ENCODE measurements at regions not wholly inside any gene's neighbourhood (a gene's known extent, or its start where the extent isn't known, plus 50 kb on each side); places are given as distances from the start of the nearest gene placed in this dataset.
A peak's percentile ranks its signal among the peaks of the same experiment; 100 is the strongest.

DNA sequence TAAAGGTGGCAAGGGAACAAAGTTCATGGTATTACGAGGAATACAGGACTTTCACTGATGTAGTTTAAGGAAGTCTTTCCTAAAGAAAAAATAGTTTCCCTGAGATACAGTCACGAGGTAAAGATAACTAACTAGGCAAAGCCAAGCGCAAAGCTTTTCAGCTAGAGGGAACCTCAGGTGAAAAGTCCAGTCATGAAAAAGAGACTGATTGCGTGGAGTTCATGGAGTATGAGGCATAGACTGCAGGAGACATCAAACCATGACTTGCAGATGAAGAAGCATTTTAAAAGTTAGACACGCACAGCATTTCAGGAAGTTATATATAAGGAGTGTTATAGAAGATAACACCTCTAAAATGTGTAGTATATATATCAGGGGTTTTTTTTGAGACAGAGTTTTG, 205.6 kb upstream of the ZNF184 start:
- peaks cover 48% of the 10 kb centered on the region for H3K27me3 ChIP-seq (ENCODE audit: insufficient read depth)
- no peak for ATAC-seq
- peaks cover 5% of the 10 kb centered on the region for H3K4me1 Mint-ChIP-seq

More for the DNA sequence above, 205.6 kb upstream of the ZNF184 start:
- TF ChIP-seq EZH2 (IDR thresholded peaks at IDR 0.05; ENCODE audit: low read depth, unreplicated experiment): no peak
- no peak for TF ChIP-seq POLR2AphosphoS5 (IDR thresholded peaks at IDR 0.05; ENCODE audit: low read depth)
- TF ChIP-seq CREB1 (CRISPR knock-in tag; IDR thresholded peaks at IDR 0.05; ENCODE audit: low read depth): no peak
- TF ChIP-seq, protein P1, sequence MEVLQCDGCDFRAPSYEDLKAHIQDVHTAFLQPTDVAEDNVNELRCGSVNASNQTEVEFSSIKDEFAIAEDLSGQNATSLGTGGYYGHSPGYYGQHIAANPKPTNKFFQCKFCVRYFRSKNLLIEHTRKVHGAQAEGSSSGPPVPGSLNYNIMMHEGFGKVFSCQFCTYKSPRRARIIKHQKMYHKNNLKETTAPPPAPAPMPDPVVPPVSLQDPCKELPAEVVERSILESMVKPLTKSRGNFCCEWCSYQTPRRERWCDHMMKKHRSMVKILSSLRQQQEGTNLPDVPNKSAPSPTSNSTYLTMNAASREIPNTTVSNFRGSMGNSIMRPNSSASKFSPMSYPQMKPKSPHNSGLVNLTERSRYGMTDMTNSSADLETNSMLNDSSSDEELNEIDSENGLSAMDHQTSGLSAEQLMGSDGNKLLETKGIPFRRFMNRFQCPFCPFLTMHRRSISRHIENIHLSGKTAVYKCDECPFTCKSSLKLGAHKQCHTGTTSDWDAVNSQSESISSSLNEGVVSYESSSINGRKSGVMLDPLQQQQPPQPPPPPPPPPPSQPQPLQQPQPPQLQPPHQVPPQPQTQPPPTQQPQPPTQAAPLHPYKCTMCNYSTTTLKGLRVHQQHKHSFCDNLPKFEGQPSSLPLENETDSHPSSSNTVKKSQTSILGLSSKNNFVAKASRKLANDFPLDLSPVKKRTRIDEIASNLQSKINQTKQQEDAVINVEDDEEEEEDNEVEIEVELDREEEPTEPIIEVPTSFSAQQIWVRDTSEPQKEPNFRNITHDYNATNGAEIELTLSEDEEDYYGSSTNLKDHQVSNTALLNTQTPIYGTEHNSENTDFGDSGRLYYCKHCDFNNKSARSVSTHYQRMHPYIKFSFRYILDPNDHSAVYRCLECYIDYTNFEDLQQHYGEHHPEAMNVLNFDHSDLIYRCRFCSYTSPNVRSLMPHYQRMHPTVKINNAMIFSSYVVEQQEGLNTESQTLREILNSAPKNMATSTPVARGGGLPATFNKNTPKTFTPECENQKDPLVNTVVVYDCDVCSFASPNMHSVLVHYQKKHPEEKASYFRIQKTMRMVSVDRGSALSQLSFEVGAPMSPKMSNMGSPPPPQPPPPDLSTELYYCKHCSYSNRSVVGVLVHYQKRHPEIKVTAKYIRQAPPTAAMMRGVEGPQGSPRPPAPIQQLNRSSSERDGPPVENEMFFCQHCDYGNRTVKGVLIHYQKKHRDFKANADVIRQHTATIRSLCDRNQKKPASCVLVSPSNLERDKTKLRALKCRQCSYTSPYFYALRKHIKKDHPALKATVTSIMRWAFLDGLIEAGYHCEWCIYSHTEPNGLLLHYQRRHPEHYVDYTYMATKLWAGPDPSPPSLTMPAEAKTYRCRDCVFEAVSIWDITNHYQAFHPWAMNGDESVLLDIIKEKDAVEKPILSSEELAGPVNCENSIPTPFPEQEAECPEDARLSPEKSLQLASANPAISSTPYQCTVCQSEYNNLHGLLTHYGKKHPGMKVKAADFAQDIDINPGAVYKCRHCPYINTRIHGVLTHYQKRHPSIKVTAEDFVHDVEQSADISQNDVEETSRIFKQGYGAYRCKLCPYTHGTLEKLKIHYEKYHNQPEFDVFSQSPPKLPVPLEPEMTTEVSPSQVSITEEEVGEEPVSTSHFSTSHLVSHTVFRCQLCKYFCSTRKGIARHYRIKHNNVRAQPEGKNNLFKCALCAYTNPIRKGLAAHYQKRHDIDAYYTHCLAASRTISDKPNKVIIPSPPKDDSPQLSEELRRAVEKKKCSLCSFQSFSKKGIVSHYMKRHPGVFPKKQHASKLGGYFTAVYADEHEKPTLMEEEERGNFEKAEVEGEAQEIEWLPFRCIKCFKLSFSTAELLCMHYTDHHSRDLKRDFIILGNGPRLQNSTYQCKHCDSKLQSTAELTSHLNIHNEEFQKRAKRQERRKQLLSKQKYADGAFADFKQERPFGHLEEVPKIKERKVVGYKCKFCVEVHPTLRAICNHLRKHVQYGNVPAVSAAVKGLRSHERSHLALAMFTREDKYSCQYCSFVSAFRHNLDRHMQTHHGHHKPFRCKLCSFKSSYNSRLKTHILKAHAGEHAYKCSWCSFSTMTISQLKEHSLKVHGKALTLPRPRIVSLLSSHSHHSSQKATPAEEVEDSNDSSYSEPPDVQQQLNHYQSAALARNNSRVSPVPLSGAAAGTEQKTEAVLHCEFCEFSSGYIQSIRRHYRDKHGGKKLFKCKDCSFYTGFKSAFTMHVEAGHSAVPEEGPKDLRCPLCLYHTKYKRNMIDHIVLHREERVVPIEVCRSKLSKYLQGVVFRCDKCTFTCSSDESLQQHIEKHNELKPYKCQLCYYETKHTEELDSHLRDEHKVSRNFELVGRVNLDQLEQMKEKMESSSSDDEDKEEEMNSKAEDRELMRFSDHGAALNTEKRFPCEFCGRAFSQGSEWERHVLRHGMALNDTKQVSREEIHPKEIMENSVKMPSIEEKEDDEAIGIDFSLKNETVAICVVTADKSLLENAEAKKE (CRISPR knock-in tag; IDR thresholded peaks at IDR 0.05): no peak
- no peak for TF ChIP-seq EZH2phosphoT487 (IDR thresholded peaks at IDR 0.05; ENCODE audit: unreplicated experiment)
- TF ChIP-seq NANOG (IDR thresholded peaks at IDR 0.05; ENCODE audit: borderline replicate concordance): no peak
- TF ChIP-seq ZNF114 (CRISPR knock-in tag; IDR thresholded peaks at IDR 0.05): no peak
- TF ChIP-seq REST (IDR thresholded peaks at IDR 0.05; ENCODE audit: unreplicated experiment): no peak
- TF ChIP-seq STAT1 (IDR thresholded peaks at IDR 0.05; ENCODE audit: unreplicated experiment): no peak
- TF ChIP-seq ZNF331 (CRISPR knock-in tag; IDR thresholded peaks at IDR 0.05; ENCODE audit: low read depth): no peak
- no peak for TF ChIP-seq JUNB (IDR thresholded peaks at IDR 0.05; ENCODE audit: unreplicated experiment)
- TF ChIP-seq, protein P2, sequence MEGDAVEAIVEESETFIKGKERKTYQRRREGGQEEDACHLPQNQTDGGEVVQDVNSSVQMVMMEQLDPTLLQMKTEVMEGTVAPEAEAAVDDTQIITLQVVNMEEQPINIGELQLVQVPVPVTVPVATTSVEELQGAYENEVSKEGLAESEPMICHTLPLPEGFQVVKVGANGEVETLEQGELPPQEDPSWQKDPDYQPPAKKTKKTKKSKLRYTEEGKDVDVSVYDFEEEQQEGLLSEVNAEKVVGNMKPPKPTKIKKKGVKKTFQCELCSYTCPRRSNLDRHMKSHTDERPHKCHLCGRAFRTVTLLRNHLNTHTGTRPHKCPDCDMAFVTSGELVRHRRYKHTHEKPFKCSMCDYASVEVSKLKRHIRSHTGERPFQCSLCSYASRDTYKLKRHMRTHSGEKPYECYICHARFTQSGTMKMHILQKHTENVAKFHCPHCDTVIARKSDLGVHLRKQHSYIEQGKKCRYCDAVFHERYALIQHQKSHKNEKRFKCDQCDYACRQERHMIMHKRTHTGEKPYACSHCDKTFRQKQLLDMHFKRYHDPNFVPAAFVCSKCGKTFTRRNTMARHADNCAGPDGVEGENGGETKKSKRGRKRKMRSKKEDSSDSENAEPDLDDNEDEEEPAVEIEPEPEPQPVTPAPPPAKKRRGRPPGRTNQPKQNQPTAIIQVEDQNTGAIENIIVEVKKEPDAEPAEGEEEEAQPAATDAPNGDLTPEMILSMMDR (conservative IDR thresholded peaks at IDR 0.05; ENCODE audit: low read depth in 2 of 2): no peak
- TF ChIP-seq, protein P3, sequence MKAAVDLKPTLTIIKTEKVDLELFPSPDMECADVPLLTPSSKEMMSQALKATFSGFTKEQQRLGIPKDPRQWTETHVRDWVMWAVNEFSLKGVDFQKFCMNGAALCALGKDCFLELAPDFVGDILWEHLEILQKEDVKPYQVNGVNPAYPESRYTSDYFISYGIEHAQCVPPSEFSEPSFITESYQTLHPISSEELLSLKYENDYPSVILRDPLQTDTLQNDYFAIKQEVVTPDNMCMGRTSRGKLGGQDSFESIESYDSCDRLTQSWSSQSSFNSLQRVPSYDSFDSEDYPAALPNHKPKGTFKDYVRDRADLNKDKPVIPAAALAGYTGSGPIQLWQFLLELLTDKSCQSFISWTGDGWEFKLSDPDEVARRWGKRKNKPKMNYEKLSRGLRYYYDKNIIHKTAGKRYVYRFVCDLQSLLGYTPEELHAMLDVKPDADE (IDR thresholded peaks at IDR 0.05): no peak
- Mint-ChIP-seq H3K9me3 (peaks cover 5% of the 10 kb centered on the region; the same call in 1 of the 3 replicates), H3K4me3 (peak overlapping the region; percentile 4; the same call in 2 of the 3 replicates), H3K36me3 (ENCODE audit: low read depth) (peaks cover 4% of the 10 kb centered on the region; the same call in 1 of the 3 replicates), H3K27me3 (ENCODE audit: insufficient read depth, low read depth, poor library complexity) (peaks cover 44% of the 10 kb centered on the region), H3K27ac (no peak overlapping the region)
- H3F3A ChIP-seq (replicated peaks; ENCODE audit: low read depth): 0 out of 2 replicates have a peak, but pooled peaks cover 3% of the 10 kb centered on the region
- no peaks in the 10 kb centered on the region for H3K36me3 ChIP-seq (ENCODE audit: insufficient read depth)
- H2AFZ ChIP-seq: no peak overlapping the region
- DNase-seq (ENCODE audit: low spot score): no peak
- no peaks in the 10 kb centered on the region for H4K20me1 ChIP-seq (replicated peaks; ENCODE audit: insufficient read depth)
- H3K79me2 ChIP-seq (replicated peaks; ENCODE audit: insufficient read depth): no peaks in the 10 kb centered on the region
- peaks cover 6% of the 10 kb centered on the region; the same call in 1 of the 2 replicates for H3K4me1 ChIP-seq (ENCODE audit: insufficient read depth)
- H3K27ac ChIP-seq (ENCODE audit: low read depth): no peak overlapping the region
- no peak overlapping the region for H3K4me2 ChIP-seq
- H3K4me3 ChIP-seq: no peak overlapping the region
- H3K9me2 ChIP-seq (ENCODE audit: insufficient read depth): no peaks in the 10 kb centered on the region
